ENCODE measurements at regions not wholly inside any gene's neighbourhood (a gene's known extent, or its start where the extent isn't known, plus 50 kb on each side); places are given as distances from the start of the nearest gene placed in this dataset.
A peak's percentile ranks its signal among the peaks of the same experiment; 100 is the strongest.

GRCh38 chr3:46083956-46084355, 56.7 kb upstream of the XCR1 start:
- Histone ChIP-seq H3K27ac (ENCODE audit: low read depth, low read length) (no peak overlapping the region), H3K9ac (ENCODE audit: low read length) (no peak overlapping the region), H3K79me2 (ENCODE audit: control insufficient read depth, insufficient read depth, low read length) (no peaks in the 10 kb centered on the region), H2BK5ac (ENCODE audit: low read length) (no peak overlapping the region), H2AK5ac (ENCODE audit: low read length) (no peak overlapping the region), H3K79me1 (ENCODE audit: low read length) (no peaks in the 10 kb centered on the region), H4K8ac (ENCODE audit: low read depth, low read length) (no peak overlapping the region), H3K18ac (ENCODE audit: low read length) (no peak overlapping the region), H3K56ac (ENCODE audit: low read length) (no peak overlapping the region), H3K4me3 (ENCODE audit: low read length) (no peak overlapping the region), H3K36me3 (ENCODE audit: control insufficient read depth, insufficient read depth, low read length) (no peaks in the 10 kb centered on the region), H3K23ac (ENCODE audit: low read length) (no peak overlapping the region), H2BK120ac (ENCODE audit: low read depth, low read length) (no peak overlapping the region), H3K27me3 (ENCODE audit: insufficient read depth, low read length, poor library complexity) (no peaks in the 10 kb centered on the region), H3K4ac (ENCODE audit: low read depth, low read length) (no peak overlapping the region), H3K4me1 (ENCODE audit: control insufficient read depth, low read depth, low read length) (no peaks in the 10 kb centered on the region), H4K5ac (ENCODE audit: low read length) (no peak overlapping the region), H3K4me2 (ENCODE audit: low read length) (no peak overlapping the region), H2BK15ac (replicated peaks; ENCODE audit: low read depth) (no peak overlapping the region)
- WGBS (ENCODE audit: extremely low coverage, insufficient coverage, low lambda C conversion rate): no CpG with 5 or more reads among the region's 1 CpG
- DNase-seq: peak; percentile 43

GRCh38 chr3:46082849-46083248, 55.6 kb upstream of the XCR1 start:
- Histone ChIP-seq H2BK120ac (ENCODE audit: low read depth, low read length) (no peak overlapping the region), H2AK5ac (ENCODE audit: low read length) (no peak overlapping the region), H2BK5ac (ENCODE audit: low read length) (no peak overlapping the region), H3K9ac (ENCODE audit: low read length) (no peak overlapping the region), H3K27ac (ENCODE audit: low read depth, low read length) (no peak overlapping the region), H4K5ac (ENCODE audit: low read length) (no peak overlapping the region), H3K4ac (ENCODE audit: low read depth, low read length) (no peak overlapping the region), H2BK15ac (replicated peaks; ENCODE audit: low read depth) (no peak overlapping the region), H3K79me2 (ENCODE audit: control insufficient read depth, insufficient read depth, low read length) (no peaks in the 10 kb centered on the region), H3K18ac (ENCODE audit: low read length) (no peak overlapping the region), H3K4me2 (ENCODE audit: low read length) (no peak overlapping the region), H4K8ac (ENCODE audit: low read depth, low read length) (no peak overlapping the region), H3K56ac (ENCODE audit: low read length) (no peak overlapping the region), H3K4me1 (ENCODE audit: control insufficient read depth, low read depth, low read length) (no peaks in the 10 kb centered on the region), H3K23ac (ENCODE audit: low read length) (no peak overlapping the region), H3K36me3 (ENCODE audit: control insufficient read depth, insufficient read depth, low read length) (no peaks in the 10 kb centered on the region), H3K4me3 (ENCODE audit: low read length) (no peak overlapping the region), H3K27me3 (ENCODE audit: insufficient read depth, low read length, poor library complexity) (no peaks in the 10 kb centered on the region), H3K79me1 (ENCODE audit: low read length) (no peaks in the 10 kb centered on the region)
- WGBS (ENCODE audit: extremely low coverage, insufficient coverage, low lambda C conversion rate): no CpG with 5 or more reads among the region's 1 CpG
- peak; percentile 13 for DNase-seq

- no peak overlapping the region for H3K4me3 ChIP-seq (ENCODE audit: low read length)
- no peaks in the 10 kb centered on the region for H3K4me1 ChIP-seq (ENCODE audit: control insufficient read depth, low read depth, low read length)
- H2AK5ac ChIP-seq (ENCODE audit: low read length): no peak overlapping the region
- no peak overlapping the region for H3K56ac ChIP-seq (ENCODE audit: low read length)
- H2BK5ac ChIP-seq (ENCODE audit: low read length): no peak overlapping the region
- H3K79me2 ChIP-seq (ENCODE audit: control insufficient read depth, insufficient read depth, low read length): no peaks in the 10 kb centered on the region
- H3K79me1 ChIP-seq (ENCODE audit: low read length): no peaks in the 10 kb centered on the region
- H3K4me2 ChIP-seq (ENCODE audit: low read length): no peak overlapping the region
- H3K4ac ChIP-seq (ENCODE audit: low read depth, low read length): no peak overlapping the region
- no peak overlapping the region for H3K18ac ChIP-seq (ENCODE audit: low read length)
- H4K5ac ChIP-seq (ENCODE audit: low read length): no peak overlapping the region
- no peak overlapping the region for H3K9ac ChIP-seq (ENCODE audit: low read length)
- WGBS (ENCODE audit: extremely low coverage, insufficient coverage, low lambda C conversion rate): no CpG with 5 or more reads among the region's 2 CpGs
- no peak overlapping the region for H4K8ac ChIP-seq (ENCODE audit: low read depth, low read length)
- DNase-seq: no peak
- no peak overlapping the region for H2BK15ac ChIP-seq (replicated peaks; ENCODE audit: low read depth)
- no peak overlapping the region for H3K27ac ChIP-seq (ENCODE audit: low read depth, low read length)
- no peaks in the 10 kb centered on the region for H3K27me3 ChIP-seq (ENCODE audit: insufficient read depth, low read length, poor library complexity)
- H3K36me3 ChIP-seq (ENCODE audit: control insufficient read depth, insufficient read depth, low read length): no peaks in the 10 kb centered on the region
- no peak overlapping the region for H2BK120ac ChIP-seq (ENCODE audit: low read depth, low read length)
- H3K23ac ChIP-seq (ENCODE audit: low read length): no peak overlapping the region
These were observed 54.7 kb upstream of the XCR1 start for GRCh38 chr3:46082021-46082420.

GRCh38 chr3:46080969-46081345, 53.7 kb upstream of the XCR1 start:
- no CpG with 5 or more reads among the region's 2 CpGs for WGBS (ENCODE audit: extremely low coverage, insufficient coverage, low lambda C conversion rate)
- H3K9ac ChIP-seq (ENCODE audit: low read length): no peak overlapping the region
- H4K5ac ChIP-seq (ENCODE audit: low read length): no peak overlapping the region
- H3K79me2 ChIP-seq (ENCODE audit: control insufficient read depth, insufficient read depth, low read length): no peaks in the 10 kb centered on the region
- H2BK15ac ChIP-seq (replicated peaks; ENCODE audit: low read depth): no peak overlapping the region
- no peak overlapping the region for H3K4ac ChIP-seq (ENCODE audit: low read depth, low read length)
- no peaks in the 10 kb centered on the region for H3K27me3 ChIP-seq (ENCODE audit: insufficient read depth, low read length, poor library complexity)
- no peak overlapping the region for H3K23ac ChIP-seq (ENCODE audit: low read length)
- H2BK120ac ChIP-seq (ENCODE audit: low read depth, low read length): no peak overlapping the region
- no peaks in the 10 kb centered on the region for H3K36me3 ChIP-seq (ENCODE audit: control insufficient read depth, insufficient read depth, low read length)
- no peak overlapping the region for H4K8ac ChIP-seq (ENCODE audit: low read depth, low read length)
- no peak overlapping the region for H3K4me2 ChIP-seq (ENCODE audit: low read length)
- H3K4me3 ChIP-seq (ENCODE audit: low read length): no peak overlapping the region
- no peak overlapping the region for H3K56ac ChIP-seq (ENCODE audit: low read length)
- no peak overlapping the region for H3K18ac ChIP-seq (ENCODE audit: low read length)
- DNase-seq: no peak
- H3K4me1 ChIP-seq (ENCODE audit: control insufficient read depth, low read depth, low read length): no peaks in the 10 kb centered on the region
- no peak overlapping the region for H2BK5ac ChIP-seq (ENCODE audit: low read length)
- no peak overlapping the region for H2AK5ac ChIP-seq (ENCODE audit: low read length)
- no peak overlapping the region for H3K27ac ChIP-seq (ENCODE audit: low read depth, low read length)
- no peaks in the 10 kb centered on the region for H3K79me1 ChIP-seq (ENCODE audit: low read length)

- Histone ChIP-seq H2BK15ac (replicated peaks; ENCODE audit: low read depth) (no peak overlapping the region), H2BK120ac (ENCODE audit: low read depth, low read length) (no peak overlapping the region), H2BK5ac (ENCODE audit: low read length) (no peak overlapping the region), H3K27ac (ENCODE audit: low read depth, low read length) (no peak overlapping the region), H3K79me2 (ENCODE audit: control insufficient read depth, insufficient read depth, low read length) (no peaks in the 10 kb centered on the region), H3K36me3 (ENCODE audit: control insufficient read depth, insufficient read depth, low read length) (no peaks in the 10 kb centered on the region), H3K27me3 (ENCODE audit: insufficient read depth, low read length, poor library complexity) (no peaks in the 10 kb centered on the region), H3K4ac (ENCODE audit: low read depth, low read length) (no peak overlapping the region), H4K5ac (ENCODE audit: low read length) (no peak overlapping the region), H4K8ac (ENCODE audit: low read depth, low read length) (no peak overlapping the region), H3K9ac (ENCODE audit: low read length) (no peak overlapping the region), H3K79me1 (ENCODE audit: low read length) (no peaks in the 10 kb centered on the region), H3K4me1 (ENCODE audit: control insufficient read depth, low read depth, low read length) (no peaks in the 10 kb centered on the region), H3K23ac (ENCODE audit: low read length) (no peak overlapping the region), H3K4me3 (ENCODE audit: low read length) (no peak overlapping the region), H3K4me2 (ENCODE audit: low read length) (no peak overlapping the region), H3K56ac (ENCODE audit: low read length) (no peak overlapping the region), H2AK5ac (ENCODE audit: low read length) (no peak overlapping the region), H3K18ac (ENCODE audit: low read length) (no peak overlapping the region)
- no peak for DNase-seq
- WGBS (ENCODE audit: extremely low coverage, insufficient coverage, low lambda C conversion rate): no CpG with 5 or more reads among the region's 6 CpGs
These were observed 53.1 kb upstream of the XCR1 start for GRCh38 chr3:46080124-46080968.
